Right ventricle myocardium superior (tissue), 1 donor: ENCODE measurements at regions not wholly inside any gene's neighbourhood (a gene's known extent, or its start where the extent isn't known, plus 50 kb on each side); places are given as distances from the start of the nearest gene placed in this dataset.
A peak's percentile ranks its signal among the peaks of the same experiment; 100 is the strongest.
"Not testable (repeated sequence)": the region's sequence is repeated elsewhere in the genome, so short reads cannot be mapped to it uniquely, and the experiment has no call there.

Experiments used
- ATAC-seq: fragments of 200-7000 bp; cut with Tn5 transposase; one replicate; pipeline ENCODE4 v1.9.1; 2020; ENCODE audit warnings: mild to moderate bottlenecking; ENCODE audit not compliant: poor library complexity
- DNase-seq: peaks from one replicate; pipeline ENCODE4 v3.0.0-alpha.2; 2020
- intact Hi-C: fragments of 100-400 bp; cut with DNase I; formaldehyde crosslinking; loops from one replicate; pipeline ENCODE4 v1.11.2; 2022
- donor health status: DM: no; HTN: yes; CAD: no; lungs with severe emphysema.

DNA sequence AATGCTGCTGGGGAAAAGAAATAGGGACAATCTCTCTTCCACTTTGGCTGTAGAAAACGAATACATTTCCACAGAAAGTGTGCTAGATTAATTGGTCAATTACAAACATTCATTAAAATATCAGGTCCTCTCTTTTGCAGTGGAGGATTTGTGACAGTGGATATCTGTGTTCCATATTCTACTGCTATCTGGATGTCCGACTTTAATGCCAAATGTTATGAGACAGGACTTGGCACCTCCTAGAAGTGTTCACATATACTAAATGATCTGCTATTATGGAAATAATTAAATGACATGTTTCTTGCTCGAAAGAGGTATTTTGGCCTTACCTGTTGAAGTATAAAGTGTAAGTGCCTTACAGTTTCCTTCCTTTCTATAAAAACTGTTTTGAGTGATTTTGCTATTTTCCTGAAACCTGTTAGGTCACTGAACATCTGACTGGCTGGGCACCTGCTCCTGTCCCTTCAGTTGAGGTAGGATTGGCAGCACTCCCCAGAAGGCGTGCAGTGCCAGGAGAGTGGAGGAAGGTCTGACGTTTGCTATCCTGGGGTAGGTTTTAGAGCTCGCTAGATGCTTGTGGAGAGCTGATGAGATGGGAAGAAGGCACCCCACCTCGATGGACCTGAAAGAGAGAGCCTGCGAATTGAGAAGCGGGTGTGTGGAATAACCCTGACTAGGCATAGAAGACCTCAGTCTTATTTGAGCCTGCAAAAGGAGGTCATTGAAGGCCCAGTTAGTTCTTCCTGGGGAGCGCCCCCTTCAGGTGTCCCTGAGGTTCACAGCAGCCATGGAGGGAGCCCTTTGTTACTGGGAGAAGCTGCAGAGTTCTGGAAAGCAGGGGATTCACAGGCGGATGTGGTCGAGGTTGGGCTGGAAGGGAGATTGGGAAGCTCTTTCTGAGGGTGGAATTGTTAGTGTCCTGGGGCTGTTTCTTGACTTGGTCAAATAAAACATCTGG, 159.4 kb upstream of the ZNF267 start:
- ATAC-seq: no peak
- DNase-seq: no peak
- intact Hi-C loops: loop anchor here (10.0 kb wide), 1 partner anchor 161 kb away; the partner anchor contains the start of gene ZNF267

DNA sequence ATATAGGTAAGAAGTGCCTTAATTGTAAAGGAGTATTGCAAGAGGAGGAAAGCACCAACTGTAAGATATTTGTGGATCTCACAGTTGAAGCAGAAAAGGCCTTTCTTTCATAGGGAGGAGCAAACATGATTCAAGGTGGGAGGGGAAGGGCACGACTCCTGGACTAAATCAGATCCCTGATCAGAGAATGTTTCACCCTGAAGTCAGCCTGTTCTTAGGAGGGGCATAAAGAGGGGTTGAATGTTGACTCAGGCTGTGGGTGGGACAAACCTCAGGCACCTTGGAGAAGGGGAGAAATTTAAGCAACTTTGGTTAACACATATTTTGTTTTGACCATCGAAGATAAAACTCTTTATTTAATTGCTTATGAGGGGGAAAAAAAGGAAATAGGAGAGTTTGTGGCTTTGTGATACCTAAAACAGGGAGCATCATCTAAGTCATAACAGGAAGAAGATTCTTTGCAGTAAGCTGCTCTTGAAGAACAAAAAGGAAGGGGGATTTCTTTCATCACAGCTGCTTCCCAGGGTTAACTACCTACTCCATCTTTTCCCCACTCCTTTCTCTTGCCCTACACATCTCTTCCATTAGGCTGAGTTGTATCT, 158.6 kb upstream of the ZNF267 start:
- DNase-seq (no peak), ATAC-seq (no peak)
- intact Hi-C loops: loop anchor here (10.0 kb wide), 1 partner anchor 160 kb away; the partner anchor contains the start of gene ZNF267

DNA sequence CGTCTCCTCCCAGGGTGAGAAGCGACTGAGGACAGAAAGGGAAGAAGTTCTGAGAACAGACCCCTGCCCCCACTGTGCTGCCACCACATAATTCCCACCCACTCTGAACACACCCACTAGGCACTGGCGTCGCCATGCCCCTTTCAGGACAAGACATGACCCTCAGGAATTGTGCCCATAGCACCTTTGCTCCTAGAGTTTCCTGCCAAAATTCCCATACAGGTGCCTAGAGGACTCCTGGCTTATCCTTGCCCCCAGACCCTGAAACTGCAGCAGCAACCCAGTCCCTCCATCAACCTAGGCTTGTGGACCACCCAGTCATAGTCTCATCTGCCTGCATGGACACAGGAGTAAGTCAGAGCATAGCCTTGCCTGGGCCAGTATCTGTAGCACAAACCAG, 157.7 kb upstream of the ZNF267 start:
- intact Hi-C loops: loop anchor here (10.0 kb wide), 1 partner anchor 159 kb away; the partner anchor contains the start of gene ZNF267
- DNase-seq (no peak), ATAC-seq (no peak)

DNA sequence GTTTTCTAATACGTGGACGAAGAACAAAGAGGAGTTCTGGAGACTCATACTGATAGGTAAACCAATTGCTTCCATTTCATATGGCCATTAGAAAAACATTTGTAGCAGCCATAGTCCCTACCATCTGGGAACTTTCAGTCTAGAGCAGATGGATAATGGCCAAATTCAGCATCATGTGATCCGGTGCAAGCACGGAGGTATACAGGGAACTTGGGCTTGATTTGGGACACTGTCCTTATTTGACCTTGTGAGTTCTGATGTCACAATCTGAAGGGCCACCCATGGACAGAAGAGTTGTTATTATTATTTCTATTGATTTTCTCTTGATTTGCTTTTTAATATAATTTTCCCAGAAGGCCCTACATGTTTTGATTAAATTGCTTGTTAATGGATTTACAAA, 154.6 kb upstream of the ZNF267 start:
- intact Hi-C loops: loop anchor here (10.0 kb wide), 1 partner anchor 156 kb away; the partner anchor contains the start of gene ZNF267
- ATAC-seq: peak; percentile 70
- DNase-seq: no peak

DNA sequence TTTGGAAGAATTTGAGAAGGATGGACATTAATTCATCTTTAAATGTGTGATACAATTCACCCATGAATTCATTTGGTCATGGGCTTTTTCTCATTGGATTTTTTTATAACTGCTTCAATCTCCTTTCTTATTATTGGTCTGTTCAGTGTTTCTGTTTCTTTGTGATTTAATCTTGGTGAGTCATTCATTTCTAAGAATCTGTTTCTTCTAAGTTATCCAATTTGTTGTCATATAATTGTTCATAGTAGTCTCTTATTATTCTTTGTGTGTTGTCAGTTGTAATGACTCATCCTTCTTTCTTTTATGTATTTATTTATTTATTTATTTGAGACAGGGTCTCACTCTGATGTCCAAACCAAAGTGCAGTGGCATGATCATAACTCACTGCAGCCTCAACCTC, 146.1 kb upstream of the ZNF267 start:
- ATAC-seq (no peak), DNase-seq (no peak)
- intact Hi-C loops: no loop called here

DNA sequence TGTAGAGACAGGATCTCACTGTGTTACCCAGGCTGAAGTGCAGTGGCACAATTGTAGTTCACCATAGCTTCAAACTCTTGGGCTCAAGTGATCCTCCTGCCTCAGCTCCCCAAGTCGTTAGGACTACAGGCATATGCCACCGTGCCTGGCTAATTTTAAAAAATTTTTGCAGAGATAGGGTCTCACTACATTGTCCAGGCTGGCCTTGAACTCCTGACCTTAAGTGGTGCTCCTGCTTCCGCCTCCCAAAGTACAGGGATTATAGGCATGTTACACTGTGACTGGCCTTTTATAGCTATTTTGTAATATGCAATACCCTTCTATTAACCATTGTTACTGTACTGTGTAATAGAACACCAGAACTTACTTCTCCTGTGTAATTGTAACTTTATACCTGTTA, 139.3 kb upstream of the ZNF267 start:
- ATAC-seq: no peak
- intact Hi-C loops: no loop called here

DNA sequence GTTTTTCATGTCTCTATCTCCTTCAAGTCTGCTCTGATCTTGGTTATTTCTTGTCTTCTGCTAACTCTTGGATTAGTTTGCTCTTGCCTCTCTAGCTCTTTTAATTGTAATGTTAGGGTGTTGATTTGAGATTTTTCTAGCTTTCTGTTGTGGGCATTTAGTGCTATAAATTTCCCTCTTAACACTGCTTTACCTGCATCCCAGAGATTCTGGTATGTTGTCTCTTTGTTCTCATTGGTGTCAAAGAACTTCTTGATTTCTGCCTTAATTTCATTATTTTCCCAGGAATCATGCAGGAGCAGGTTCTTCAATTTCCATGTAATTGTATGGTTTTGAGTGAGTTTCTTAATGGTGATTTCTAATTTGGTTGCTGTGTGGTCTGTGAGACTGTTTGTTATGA, 128.5 kb upstream of the ZNF267 start:
- ATAC-seq, intact Hi-C loops, DNase-seq: not testable (repeated sequence)

More for the DNA sequence above, 139.3 kb upstream of the ZNF267 start:
- DNase-seq: no peak

DNA sequence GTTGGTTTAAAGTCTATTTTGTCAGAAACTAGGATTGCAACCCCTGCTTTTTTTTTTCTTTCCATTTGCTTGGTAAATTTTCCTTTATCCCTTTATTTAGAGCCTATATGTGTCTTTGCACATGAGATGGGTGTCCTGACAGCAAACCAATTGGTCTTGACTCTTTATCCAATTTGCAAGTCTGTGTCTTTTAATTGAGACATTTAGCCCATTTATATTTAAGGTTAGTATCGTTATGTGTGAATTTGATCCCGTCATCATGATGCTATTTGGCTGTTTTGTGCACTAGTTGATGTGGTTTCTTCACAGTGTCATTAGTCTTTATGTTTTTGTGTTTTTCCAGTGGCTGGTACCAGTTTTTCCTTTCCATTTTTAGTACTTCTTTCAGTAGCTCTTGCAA, 127.7 kb upstream of the ZNF267 start:
- DNase-seq (no peak), ATAC-seq (no peak)
- intact Hi-C loops: no loop called here

DNA sequence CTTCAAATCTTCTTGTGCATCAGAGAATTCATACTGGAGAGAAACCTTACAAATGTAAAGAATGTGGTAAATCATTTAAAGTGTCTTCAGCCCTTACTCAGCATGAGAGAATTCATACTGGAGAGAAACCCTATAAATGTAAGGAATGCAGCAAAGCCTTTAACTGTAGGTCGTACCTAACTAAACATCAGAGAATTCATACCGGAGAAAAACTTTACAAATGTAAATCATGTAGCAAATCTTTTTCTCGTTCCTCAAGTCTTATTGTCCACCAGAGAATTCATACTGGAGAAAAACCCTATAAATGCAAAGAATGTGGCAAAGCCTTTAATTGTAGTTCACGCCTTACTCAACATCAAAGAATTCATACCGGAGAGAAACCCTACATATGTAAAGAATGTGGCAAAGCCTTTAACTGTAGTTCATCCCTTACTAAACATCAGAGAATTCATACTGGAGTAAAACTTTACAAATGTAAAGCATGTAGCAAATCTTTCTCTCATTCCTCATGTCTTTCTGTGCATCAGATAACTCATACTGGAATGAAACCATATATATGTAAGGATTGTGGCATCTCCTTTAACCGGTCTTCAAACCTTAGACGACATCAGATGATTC, 118.5 kb upstream of the ZNF267 start:
- DNase-seq (no peak), ATAC-seq (no peak)
- intact Hi-C loops: no loop called here

DNA sequence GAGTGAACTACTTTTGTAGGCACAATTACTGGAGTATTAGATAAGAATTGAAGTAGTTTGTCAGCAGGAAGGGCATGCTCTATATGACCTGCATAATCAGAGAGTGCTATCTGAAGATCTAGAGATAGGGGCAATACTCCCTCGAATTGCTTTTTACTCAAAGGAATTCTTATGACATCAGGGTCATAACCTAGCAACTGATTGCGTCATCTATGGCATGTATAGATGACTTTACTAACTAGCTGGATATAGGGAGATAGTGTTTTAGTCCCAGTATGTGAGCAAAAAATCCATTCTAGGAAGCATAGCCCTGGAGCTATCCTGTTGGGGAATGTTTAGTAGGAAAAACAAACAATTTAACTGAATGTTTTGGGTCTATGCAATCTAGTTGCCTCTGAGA, 109.5 kb upstream of the ZNF267 start:
- intact Hi-C loops: no loop called here
- DNase-seq: no peak
- no peak for ATAC-seq

DNA sequence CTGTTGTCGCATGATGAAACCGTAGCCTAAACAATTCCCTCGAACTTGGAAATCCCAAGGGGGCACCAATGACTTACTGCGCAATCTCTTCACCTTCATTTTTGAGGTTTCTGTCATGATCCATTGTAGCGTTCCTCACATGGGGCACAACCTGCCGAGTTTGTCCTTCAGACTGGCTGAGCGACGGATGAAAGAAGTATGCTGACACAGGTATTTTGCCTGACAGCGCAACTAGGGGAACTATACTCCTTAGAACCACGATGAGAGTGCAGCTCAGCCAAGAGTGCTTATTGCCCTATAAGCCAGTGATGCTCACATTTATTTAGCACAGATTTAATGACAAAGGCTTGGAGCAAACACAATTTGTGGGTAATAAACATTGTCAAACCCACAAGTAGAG, 106.3 kb upstream of the ZNF267 start:
- intact Hi-C loops: no loop called here
- DNase-seq: no peak
- no peak for ATAC-seq

DNA sequence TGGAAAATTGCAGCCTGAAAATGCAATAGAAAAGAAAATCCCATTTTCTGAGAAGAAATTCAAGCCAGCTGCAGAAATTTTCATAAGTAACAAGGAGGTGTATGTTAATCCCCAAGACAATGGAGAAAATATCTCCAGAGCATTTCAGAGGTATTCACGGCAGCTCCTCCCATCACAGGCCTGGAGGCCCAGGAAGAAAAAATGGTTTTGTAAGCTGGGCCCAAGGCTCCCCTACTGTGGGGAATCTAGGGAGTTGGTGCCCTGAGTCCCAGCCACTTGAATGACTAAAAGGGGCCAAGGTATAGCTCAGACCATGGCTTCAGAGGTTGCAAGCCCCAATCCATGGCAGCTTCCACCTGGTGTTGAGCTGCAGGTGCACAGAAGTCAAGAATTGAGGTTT, 93.3 kb upstream of the ZNF267 start:
- no peak for DNase-seq
- no peak for ATAC-seq
- intact Hi-C loops: no loop called here

DNA sequence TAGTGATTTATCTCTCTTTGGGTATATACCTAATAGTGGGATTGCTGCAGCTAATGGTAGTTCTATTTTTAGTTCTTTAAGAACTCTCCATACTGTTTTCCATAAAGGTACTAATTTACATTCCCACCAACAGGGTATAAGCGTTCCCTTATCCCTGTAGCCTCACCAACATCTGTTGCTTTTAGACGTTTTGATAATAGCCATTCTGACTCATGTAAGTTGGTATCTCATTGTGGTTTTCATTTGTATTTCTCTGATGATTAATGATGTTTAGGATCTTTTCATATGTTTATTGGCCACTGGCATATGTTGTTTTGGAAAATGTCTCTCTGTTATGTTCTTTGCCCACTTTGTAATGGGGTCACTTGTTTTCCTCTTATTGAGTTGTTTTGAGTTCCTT, 88.5 kb upstream of the ZNF267 start:
- ATAC-seq (no peak), DNase-seq (no peak)
- intact Hi-C loops: no loop called here

DNA sequence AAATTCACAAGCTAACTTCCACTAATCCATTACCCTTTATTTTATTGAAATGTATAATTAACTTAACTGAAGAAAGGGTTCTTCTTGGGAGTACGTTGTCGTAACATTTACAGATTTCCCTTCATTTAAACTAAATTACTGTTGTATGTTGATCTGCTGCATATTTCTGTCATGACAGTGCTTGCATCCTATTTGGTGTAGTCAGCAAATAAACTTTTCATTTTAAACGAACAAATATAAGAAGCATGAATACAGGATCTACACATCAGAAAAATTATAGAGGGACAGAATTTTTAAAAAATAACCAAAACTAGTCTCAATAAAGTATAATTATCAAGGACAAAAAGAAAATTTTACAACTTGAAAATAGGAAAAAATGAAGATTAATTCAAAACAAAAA, 66.5 kb upstream of the ZNF267 start:
- DNase-seq: no peak
- no peak for ATAC-seq
- intact Hi-C loops: no loop called here

DNA sequence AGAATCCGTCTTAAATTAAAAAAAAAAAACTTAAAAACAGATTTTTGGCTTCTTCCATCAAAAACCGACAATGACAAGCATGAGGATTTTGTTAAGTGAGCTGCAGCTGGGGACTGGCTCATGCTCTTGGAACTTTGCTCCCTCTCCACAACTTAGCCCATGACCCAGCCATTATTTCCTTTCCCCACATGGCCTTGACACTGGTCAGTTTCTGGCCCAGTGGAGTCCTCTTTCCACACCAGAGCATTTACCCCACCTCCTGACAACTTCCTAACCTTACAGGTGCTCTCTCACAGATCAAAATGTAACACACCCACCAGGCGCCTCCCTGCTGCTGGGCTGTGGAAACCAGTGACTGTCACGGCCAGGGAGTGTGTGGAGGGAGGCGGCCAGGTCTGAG, 62.7 kb upstream of the ZNF267 start:
- ATAC-seq (no peak), DNase-seq (no peak)
- intact Hi-C loops: no loop called here

DNA sequence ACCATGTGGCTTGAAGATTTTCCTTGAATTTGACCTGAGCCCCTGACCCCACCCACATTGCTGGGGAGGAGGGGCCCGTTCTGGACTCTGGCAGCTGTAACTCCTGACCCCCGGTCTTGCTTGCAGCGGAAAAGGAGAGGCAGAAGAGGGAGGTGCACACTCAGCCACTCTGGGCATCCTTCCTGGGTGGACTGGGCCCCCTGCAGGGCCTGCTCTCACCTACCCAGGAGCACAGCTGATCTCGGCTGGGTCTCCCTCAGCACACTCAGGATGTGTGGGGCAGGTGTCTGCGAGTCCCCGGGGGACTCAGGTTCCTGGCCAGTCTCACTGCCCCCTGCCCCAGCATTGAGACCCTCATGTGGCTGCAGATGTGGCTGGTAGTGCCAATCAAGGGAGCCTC, 57.5 kb upstream of the ZNF267 start:
- intact Hi-C loops, DNase-seq, ATAC-seq: not testable (repeated sequence)

DNA sequence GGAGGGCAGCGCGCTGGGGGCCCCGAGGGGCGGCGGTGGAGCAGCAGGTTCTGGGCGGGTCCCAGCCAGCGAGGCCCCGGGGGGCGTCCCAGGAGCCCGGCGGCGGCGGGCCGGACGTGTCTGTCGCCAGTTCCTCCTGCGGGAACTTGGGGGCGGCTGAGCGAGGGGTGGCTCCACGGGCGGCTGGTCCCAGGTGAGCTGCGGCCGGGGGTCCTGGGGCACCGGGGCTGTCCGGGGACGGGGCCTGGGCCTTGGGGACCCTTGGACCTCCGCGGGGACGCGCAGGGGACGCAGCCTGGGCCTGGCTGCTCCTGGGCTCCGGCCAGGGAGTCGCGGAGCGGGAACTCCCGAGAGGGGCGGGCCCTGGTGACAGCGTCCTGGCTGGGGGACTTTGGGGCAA, 54.2 kb upstream of the ZNF267 start:
- no peak for DNase-seq
- ATAC-seq: no peak
- intact Hi-C loops: no loop called here

DNA sequence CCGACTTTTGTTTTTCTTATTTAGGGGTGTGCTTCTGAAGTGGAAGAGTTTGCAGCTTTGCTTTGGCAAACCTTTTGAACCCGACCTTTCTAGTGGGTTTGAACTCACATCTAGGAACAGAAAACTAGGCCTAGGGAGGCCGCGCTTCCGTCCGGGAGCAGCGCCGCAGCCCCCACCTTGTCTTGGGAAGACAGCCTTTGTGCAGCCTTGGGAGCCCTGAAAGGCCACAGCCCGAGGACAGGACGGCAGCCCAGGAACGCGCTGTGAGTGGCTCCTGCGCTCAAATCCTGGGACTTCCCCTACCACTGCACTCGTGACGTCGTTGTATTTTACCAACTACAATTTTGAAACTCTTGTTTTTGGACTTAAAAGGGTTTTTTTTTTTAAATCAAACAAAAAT, 53.7 kb upstream of the ZNF267 start:
- intact Hi-C loops: no loop called here
- ATAC-seq: no peak
- DNase-seq: no peak
